ENCODE measurements at regions not wholly inside any gene's neighbourhood (a gene's known extent, or its start where the extent isn't known, plus 50 kb on each side); places are given as distances from the start of the nearest gene placed in this dataset.

GRCh38 chr20:18992418-18992817 is 178.8 kb downstream of the SCP2D1 start (continued):
- no peak for TF ChIP-seq GABPA (IDR thresholded peaks at IDR 0.05; ENCODE audit: low read depth)

- no peak overlapping the region for H3K9ac ChIP-seq
- no peaks in the 10 kb centered on the region for H3K36me3 ChIP-seq (replicated peaks in 1 of 2; ENCODE audit: control insufficient read depth in 1 of 2, insufficient read depth in 2 of 2, low read length in 1 of 2)
- no peak overlapping the region for H3K27ac ChIP-seq (ENCODE audit: low read depth in 2 of 2, low read length in 1 of 2)
- no peak overlapping the region for H3K4me3 ChIP-seq (ENCODE audit: low read depth in 2 of 2, low read length in 1 of 2)
- ChIA-PET POLR2A (no interaction called here), CTCF (no interaction called here)
- no peaks in the 10 kb centered on the region for H3K9me3 ChIP-seq
- H2AFZ ChIP-seq (ENCODE audit: low read depth), result no peak overlapping the region
- TF ChIP-seq GABPA (IDR thresholded peaks at IDR 0.05; ENCODE audit: low read depth) (no peak), GATA2 (CRISPR knock-in tag; IDR thresholded peaks at IDR 0.05) (no peak), TAF1 (IDR thresholded peaks at IDR 0.05; ENCODE audit: borderline replicate concordance, low read depth, low read length) (no peak), EZH2phosphoT487 (IDR thresholded peaks at IDR 0.05; ENCODE audit: borderline replicate concordance, low read depth) (no peak), JUND (IDR thresholded peaks at IDR 0.05) (no peak)
- no peaks in the 10 kb centered on the region for H3K4me1 ChIP-seq (ENCODE audit: control insufficient read depth in 1 of 2, insufficient read depth in 2 of 2, low read depth in 1 of 2, low read length in 1 of 2)
- H3K27me3 ChIP-seq (ENCODE audit: insufficient read depth), result no peaks in the 10 kb centered on the region
- WGBS (ENCODE audit: low lambda C conversion rate), result 4% methylated on average over 3 of the region's 3 CpGs
- H3K79me2 ChIP-seq (ENCODE audit: insufficient read depth), result no peaks in the 10 kb centered on the region
- no peaks in the 10 kb centered on the region for H3F3A ChIP-seq (replicated peaks; ENCODE audit: insufficient read depth)
- H4K20me1 ChIP-seq (ENCODE audit: insufficient read depth), result no peaks in the 10 kb centered on the region
- H3K9me2 ChIP-seq, result no peaks in the 10 kb centered on the region
- H3K4me2 ChIP-seq, result no peak overlapping the region
- no peak for DNase-seq
Observed at GRCh38 chr20:18995455-18995854, 181.9 kb downstream of the SCP2D1 start.

GRCh38 chr20:18999086-18999485 is 185.5 kb downstream of the SCP2D1 start:
- no peaks in the 10 kb centered on the region for H4K20me1 ChIP-seq (ENCODE audit: insufficient read depth)
- DNase-seq, result no peak
- H3K27me3 ChIP-seq (ENCODE audit: insufficient read depth), result no peaks in the 10 kb centered on the region
- H3K4me3 ChIP-seq (ENCODE audit: low read depth in 2 of 2, low read length in 1 of 2), result no peak overlapping the region
- H3K27ac ChIP-seq (ENCODE audit: low read depth in 2 of 2, low read length in 1 of 2), result no peak overlapping the region
- CTCF ChIA-PET, result no interaction called here
- H3K4me1 ChIP-seq (ENCODE audit: control insufficient read depth in 1 of 2, insufficient read depth in 2 of 2, low read depth in 1 of 2, low read length in 1 of 2), result no peaks in the 10 kb centered on the region
- no peak overlapping the region for H3K9ac ChIP-seq
- no peak overlapping the region for H3K4me2 ChIP-seq
- WGBS (ENCODE audit: low lambda C conversion rate), result 28% methylated on average over 6 of the region's 7 CpGs
- H3K9me2 ChIP-seq, result no peaks in the 10 kb centered on the region
- POLR2A ChIA-PET, result no interaction called here
- TF ChIP-seq POLR2AphosphoS5 (IDR thresholded peaks at IDR 0.05; ENCODE audit: low read depth, low read length) (no peak), MAX (IDR thresholded peaks at IDR 0.05; ENCODE audit: low read depth) (no peak), CHD2 (IDR thresholded peaks at IDR 0.05; ENCODE audit: low read length, partially characterized antibody) (no peak), RCOR1 (IDR thresholded peaks at IDR 0.05; ENCODE audit: low read length) (no peak), RXRA (IDR thresholded peaks at IDR 0.05; ENCODE audit: borderline replicate concordance, low read depth) (no peak), GABPA (IDR thresholded peaks at IDR 0.05; ENCODE audit: low read depth) (no peak), RAD21 (IDR thresholded peaks at IDR 0.05; ENCODE audit: low read length) (no peak), ELF1 (IDR thresholded peaks at IDR 0.05) (no peak)
- no peak overlapping the region for H2AFZ ChIP-seq (ENCODE audit: low read depth)
- no peaks in the 10 kb centered on the region for H3K9me3 ChIP-seq
- H3F3A ChIP-seq (replicated peaks; ENCODE audit: insufficient read depth), result no peaks in the 10 kb centered on the region
- H3K36me3 ChIP-seq (replicated peaks in 1 of 2; ENCODE audit: control insufficient read depth in 1 of 2, insufficient read depth in 2 of 2, low read length in 1 of 2), result no peaks in the 10 kb centered on the region
- H3K79me2 ChIP-seq (ENCODE audit: insufficient read depth), result no peaks in the 10 kb centered on the region

- H3K4me3 ChIP-seq (ENCODE audit: low read depth in 2 of 2, low read length in 1 of 2), result no peak overlapping the region
- no peaks in the 10 kb centered on the region for H4K20me1 ChIP-seq (ENCODE audit: insufficient read depth)
- no peaks in the 10 kb centered on the region for H3F3A ChIP-seq (replicated peaks; ENCODE audit: insufficient read depth)
- H3K36me3 ChIP-seq (replicated peaks in 1 of 2; ENCODE audit: control insufficient read depth in 1 of 2, insufficient read depth in 2 of 2, low read length in 1 of 2), result no peaks in the 10 kb centered on the region
- no peak overlapping the region for H3K9ac ChIP-seq
- 11% methylated on average over 7 of the region's 7 CpGs for WGBS (ENCODE audit: low lambda C conversion rate)
- H3K4me1 ChIP-seq (ENCODE audit: control insufficient read depth in 1 of 2, insufficient read depth in 2 of 2, low read depth in 1 of 2, low read length in 1 of 2), result no peaks in the 10 kb centered on the region
- H3K9me2 ChIP-seq, result no peaks in the 10 kb centered on the region
- no peak overlapping the region for H3K4me2 ChIP-seq
- H3K27ac ChIP-seq (ENCODE audit: low read depth in 2 of 2, low read length in 1 of 2), result no peak overlapping the region
- no peaks in the 10 kb centered on the region; the same call in 1 of the 2 replicates for H3K27me3 ChIP-seq (ENCODE audit: insufficient read depth)
- ChIA-PET CTCF (no interaction called here), POLR2A (no interaction called here)
- H3K79me2 ChIP-seq (ENCODE audit: insufficient read depth), result no peaks in the 10 kb centered on the region
- DNase-seq, result no peak
- no peaks in the 10 kb centered on the region for H3K9me3 ChIP-seq
- no peak overlapping the region for H2AFZ ChIP-seq (ENCODE audit: low read depth)
- TF ChIP-seq USF1 (IDR thresholded peaks at IDR 0.05; ENCODE audit: borderline replicate concordance, low read depth) (no peak), REST (IDR thresholded peaks at IDR 0.05; ENCODE audit: low read depth, low read length) (no peak), ZBTB33 (IDR thresholded peaks at IDR 0.05; ENCODE audit: borderline replicate concordance, low read depth) (no peak), GABPA (IDR thresholded peaks at IDR 0.05; ENCODE audit: low read depth) (no peak), RFX5 (IDR thresholded peaks at IDR 0.05; ENCODE audit: low read length) (no peak)
Observed at GRCh38 chr20:19000078-19000477, 186.5 kb downstream of the SCP2D1 start.
